HG03196 (cell line): ENCODE measurements at regions not wholly inside any gene's neighbourhood (a gene's known extent, or its start where the extent isn't known, plus 50 kb on each side); places are given as distances from the start of the nearest gene placed in this dataset.
"Not testable (repeated sequence)": the region's sequence is repeated elsewhere in the genome, so short reads cannot be mapped to it uniquely, and the experiment has no call there.

Source experiments
- ATAC-seq: cut with Tn5 transposase; IDR thresholded peaks from one replicate; pipeline ENCODE4 v1.9.1; 2021; ENCODE audit not compliant: unreplicated experiment

DNA sequence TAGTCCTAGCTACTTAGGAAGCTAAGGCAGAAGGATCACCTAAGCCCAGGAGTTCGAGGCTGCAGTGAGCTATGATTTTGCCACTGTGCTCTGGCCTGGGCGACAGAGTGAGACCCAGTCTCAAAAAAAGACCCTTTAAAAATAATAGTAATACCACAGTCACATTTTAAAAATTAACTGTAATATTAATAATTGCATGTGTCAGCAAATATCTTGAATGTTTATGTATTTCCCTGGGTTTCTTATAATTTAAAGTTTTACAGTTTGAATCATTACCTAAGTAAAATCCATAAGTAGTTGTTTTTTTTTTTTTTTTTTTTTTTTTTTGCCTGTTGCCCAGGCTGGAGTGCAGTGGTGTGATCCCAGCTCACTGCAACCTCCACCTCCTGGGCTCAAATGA lies 69.2 kb downstream of the LYZL2 start:
- no peak for ATAC-seq

DNA sequence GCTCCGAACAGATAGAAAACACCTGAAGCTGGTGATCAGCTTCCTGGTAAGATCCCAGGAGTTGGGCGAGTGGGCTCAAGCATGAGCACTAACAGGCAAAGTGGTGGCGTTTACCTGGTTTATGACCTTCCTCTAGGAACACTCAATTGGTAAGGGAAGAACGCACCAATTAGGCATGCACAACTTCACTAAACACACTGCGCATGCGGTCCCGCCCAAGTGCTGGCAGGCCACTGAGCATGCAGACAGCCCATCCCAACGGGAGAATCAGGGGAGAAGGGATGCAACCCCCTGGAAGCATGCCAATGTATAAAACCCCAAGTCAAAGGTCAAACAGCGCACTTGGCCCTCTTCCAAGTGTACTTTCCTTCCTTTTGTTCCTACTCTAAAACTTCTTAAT lies 70.4 kb downstream of the LYZL2 start:
- no peak for ATAC-seq

DNA sequence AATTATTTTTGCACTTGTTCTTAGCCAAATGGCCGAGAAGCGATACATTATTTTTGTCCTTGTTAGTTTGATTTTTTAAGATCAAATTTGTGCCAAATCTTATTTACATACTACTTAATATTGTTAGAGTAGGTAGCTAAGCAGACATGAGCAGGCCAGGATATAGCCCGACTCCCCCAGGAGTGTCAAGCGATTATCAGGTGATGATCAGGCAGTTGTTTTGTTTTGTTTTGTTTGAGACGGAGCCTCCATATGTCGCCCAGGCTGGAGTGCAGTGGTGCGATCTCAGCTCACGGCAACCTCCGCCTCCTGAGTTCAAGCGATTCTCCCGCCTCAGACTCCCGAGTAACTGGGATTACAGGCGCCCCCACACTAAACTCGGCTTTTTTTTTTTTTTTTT lies 71.1 kb downstream of the LYZL2 start:
- ATAC-seq, result no peak

DNA sequence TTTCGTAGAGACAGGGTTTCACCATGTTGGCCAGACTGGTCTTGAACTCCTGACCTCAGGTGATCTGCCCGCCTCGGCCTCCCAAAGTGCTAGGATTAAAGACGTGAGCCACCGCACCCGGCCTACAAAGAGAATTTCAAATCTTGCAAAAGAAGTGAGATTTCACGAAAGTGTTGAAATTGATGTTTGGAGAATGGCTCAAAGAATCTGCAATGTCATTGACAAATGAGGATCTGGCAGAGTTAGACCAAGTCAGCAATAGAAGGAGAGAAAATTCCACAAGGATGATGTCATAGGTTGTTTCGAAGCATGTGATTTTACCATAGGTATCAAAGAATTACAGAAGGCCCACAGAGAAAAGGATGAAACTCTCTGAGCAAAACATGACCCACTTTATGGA lies 71.7 kb downstream of the LYZL2 start:
- ATAC-seq, result no peak

DNA sequence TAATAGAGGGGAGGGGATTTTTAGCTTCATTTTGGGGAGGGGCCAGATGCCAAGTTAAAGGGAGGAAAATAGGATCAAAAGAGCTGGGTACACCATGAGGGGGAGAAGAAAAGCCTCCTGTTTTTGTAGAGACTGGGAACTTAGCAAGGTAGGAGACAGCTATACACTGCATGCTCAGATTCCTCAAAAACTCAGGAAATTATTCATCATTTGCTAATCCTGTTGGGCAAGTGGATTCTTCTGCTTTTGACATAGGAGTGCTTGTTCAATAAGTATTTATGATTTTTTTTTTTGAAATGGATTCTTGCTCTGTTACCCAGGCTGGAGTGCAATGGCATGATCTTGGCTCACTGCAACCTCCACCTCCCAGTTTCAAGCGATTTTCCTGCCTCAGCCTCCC lies 73.4 kb downstream of the LYZL2 start:
- ATAC-seq, result no peak

DNA sequence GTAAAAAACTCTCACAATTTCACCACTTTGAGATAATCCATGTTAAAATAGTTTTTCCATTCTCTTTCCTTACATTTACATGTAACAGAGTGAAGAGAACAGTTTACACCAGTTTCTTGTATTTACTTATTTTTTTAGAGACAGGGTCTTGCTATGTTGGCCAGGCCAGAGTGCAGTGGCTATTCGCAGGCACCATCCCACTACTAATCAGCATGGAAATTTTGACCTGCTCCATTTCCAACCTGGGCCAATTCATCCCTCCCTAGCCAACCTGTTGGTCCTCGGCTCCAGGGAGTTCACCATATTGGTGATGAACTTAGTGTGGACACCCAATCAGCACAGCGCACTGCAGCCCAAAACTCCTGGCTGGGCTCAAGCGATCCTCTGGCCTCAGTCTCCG lies 74.1 kb downstream of the LYZL2 start:
- ATAC-seq, result no peak

DNA sequence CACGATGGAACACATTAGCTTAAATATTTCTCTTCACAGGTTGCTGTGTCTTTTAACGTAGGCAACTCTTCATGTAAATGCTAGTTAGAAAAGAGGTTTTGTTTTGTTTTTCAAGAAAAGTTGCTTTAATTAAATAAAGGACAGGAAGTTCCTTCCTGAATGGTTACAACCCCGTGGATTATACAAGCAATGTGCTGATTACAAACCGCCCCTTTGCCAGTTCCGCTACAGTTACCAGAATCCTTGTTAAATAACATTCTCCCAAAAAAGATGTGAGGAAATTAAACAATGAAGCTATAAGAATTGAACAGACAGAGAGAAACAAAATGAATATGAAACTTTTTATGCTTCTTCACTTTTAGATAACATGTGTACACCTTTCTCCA lies 75.1 kb downstream of the LYZL2 start:
- no peak for ATAC-seq

DNA sequence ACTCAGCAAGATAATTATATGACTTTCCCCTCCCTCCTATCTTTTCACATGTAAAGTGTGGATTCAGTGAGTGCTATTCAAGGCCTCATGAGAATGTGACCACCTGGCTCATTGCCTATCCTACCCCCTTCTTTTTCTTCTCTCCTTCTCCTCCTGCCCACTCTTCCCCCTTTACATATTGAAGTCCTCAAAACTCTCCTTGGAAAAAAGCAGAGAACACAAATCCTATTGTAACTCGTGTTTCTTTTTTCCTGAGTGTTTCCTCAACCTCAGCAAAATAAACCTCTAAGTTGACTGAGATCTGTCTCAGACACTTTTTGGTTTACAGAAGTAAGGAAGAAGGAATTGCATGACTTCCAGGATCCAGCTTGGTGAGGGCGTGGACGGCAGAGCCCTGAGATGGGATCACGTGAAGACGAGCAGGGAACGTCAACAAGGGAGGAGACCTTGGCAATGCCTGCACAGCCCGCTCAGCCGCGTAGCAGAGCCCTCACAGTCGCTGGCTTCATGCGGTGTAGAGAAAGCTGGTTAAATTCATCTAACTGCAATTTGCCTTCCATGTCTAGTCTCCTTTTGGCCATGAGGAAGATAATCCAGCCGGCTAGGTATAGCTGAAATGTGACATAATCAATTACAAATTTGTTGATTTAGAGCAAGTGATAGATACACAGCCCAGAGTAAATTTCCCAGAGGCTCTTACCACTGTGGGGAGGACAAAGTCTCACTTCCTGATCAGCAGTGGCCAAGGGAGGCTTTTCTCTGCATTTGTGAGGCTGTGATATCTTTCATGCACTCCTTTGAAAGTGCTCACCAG lies 75.7 kb downstream of the LYZL2 start:
- ATAC-seq, result no peak

DNA sequence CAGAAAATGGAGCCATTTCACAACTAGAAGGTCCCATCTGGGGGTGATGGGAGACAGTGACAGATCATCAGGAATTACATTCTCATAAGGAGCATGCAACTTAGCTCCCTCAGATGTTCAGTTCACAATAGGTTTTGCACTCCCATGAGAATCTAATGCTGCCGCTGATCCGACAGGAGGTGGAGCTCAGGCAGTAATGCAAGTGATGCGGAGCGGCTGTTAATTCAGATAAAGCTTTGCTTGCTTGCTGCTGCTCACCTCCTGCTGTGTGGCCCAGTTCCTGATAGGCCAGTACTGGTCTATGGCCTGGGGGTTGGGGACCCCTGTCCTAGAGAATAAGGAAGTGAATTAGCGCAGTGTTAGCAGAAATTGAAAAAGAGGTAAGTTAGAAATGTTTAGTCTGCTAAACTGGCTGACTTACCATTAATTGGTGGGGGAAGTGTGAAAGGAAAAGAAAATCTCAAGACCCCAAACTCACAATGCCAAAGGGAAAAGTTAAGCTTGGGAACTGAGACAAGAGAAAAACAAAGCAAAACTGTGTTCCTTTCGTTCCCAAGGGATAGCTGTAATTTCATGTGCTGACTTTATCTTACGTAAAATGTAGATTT lies 76.4 kb downstream of the LYZL2 start:
- ATAC-seq, result no peak

DNA sequence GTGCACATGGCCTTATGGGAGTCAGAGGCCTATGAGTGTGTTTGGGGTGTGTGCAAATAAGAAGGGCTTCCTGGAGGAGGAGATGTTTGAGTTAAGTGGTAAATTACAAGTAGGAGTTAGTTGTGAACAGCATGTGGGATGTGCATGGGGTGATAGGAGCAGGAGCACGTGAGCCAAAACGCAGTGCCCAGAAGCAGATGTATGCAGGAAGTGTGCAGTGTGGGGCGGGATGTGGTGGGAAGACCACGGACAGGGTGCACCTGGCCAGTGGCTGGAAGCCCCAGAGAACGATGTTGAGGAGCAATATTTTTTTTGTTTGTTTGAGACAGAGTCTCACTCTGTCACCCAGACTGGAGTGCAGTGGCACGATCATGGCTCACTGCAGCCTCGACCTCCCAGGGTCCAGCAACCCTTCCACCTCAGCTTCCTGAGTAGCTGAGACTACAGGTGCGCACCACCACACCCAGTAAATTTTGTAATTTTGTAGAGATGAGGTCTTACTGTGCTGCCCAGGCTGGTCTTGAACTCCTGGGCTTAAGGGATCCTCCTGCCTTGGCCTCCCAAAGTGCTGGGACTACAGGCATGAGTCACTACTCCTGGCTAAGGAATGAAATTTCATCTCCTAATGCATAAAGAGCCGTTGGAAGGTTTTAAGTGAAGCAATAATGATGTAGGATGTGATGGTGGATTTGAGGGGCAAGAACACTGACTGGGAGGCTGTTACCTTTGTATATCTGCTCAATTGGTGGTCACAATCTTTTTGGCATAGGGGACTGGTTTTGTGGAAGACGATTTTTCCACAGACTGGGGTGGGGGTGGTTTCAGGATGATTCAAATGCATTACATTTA lies 78.4 kb downstream of the LYZL2 start:
- no peak for ATAC-seq

DNA sequence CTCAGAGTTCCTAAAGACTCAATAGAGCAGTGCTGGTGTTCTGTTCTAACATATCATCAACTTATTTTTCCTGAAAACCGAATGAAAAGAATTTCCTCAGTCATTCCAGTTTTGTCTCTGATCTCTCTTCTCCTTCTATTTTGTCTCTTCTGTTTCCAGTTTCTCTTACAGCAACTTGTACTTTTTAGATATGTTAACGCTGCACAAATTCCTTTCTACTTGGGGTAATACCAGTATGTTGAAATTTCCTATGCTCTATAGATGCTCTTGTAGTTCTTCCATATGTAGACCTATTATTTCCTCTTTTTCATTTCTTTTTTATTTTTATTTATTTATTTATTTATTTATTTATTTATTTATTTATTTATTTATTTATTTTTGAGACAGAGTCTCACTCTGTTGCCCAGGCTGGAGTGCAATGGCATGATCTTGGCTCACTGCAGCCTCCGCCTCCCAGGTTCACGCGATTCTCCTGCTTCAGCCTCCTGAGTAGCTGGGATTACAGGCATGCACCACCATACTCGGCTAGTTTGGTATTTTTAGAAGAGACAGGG lies 80.3 kb downstream of the LYZL2 start:
- ATAC-seq, result not testable (repeated sequence)

DNA sequence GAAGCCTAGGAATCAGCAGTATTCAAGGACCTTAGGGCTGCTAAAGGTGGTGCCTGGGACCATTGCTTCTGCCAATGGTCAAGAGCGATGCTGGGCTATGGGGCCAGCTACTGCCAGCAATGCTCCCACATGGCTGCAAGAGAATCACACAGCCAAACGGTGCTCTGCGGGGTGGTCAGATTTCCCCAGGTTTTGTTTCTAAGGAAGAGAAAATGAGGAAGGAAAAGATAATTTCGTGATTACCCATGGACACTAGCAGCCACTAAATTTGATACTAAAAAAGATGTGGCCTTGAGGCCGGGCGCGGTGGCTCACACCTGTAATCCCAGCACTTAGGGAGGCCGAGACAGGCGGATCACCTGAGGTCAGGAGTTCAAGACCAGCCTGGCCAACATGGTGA lies 83.0 kb downstream of the LYZL2 start:
- ATAC-seq, result no peak

DNA sequence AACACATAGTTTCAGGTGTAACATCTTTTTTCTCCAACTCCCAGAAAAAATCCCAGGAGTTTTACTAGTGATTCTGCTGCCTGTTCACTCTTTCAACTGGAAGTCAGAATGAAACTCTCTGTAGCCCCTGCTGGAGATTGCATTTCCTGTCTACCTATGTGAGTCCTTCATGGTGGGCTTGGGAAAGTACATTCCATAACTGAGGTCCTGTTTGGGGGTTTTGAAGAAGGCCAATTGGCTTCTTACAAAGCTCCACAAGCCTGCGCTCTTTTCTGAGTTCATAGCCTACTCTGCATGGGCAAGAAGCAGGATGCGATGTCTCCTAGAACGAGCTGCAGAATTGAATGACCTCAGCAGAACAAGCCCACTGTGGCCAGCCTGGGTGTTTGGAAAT lies 86.7 kb downstream of the LYZL2 start:
- ATAC-seq, result no peak

DNA sequence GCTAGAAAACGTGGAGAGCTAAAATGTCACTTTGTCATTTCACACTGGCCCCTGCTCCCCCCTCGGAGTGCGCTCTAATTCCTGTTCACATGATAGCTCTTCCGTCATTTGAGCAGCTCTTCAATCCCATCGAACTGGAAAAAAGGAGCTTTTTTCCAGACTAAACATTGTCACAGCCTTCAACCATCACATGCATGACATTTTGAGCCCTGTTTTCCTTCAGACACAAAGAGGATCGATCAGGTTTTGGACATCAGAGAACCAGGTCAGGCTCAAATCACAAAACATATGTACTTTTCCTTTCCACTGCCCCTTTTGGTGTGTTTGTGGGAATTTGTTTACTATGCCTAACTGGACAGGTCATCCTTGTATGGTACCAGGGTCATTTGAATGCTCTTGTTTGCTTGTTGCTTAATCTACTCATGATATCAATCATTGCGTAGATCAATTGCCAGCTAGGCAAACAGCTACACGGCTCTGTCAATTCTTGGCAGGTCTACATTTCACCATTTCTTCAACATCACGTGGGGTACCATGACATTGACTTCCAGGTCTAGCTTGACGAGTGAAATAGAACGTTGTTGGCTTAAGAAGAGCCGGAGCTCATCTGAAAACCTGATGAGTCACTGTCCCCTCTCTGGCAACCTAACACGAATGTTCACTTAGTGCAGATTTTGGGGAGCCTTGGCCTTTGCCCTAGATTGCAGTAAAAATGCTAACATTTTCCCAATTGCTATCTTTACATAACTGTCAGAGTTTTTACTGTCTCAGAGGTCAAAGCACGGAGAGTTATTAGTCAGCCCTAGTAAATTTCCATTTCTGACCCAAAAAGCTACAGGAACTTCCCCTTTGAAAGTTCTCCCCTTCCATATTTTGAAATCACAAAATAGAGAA lies 87.3 kb downstream of the LYZL2 start:
- no peak for ATAC-seq

DNA sequence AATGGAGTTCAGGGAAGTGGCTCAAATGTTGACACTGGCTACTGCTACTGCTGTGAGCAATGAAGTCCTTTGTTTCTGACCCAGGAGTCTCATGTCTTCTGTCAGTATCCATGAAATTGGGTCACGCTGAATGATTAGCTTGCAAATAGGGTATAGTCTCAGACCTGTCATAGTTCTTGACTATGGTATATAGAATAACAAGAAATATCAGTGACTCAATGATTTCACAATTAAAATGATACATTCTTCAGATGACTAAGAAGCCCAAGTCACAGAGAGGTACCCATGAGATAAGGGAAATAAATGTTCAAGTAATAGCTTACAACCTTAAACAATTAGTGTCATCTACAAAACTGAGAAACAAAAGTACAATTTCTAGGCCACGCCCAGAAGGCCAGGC lies 89.3 kb downstream of the LYZL2 start:
- no peak for ATAC-seq

DNA sequence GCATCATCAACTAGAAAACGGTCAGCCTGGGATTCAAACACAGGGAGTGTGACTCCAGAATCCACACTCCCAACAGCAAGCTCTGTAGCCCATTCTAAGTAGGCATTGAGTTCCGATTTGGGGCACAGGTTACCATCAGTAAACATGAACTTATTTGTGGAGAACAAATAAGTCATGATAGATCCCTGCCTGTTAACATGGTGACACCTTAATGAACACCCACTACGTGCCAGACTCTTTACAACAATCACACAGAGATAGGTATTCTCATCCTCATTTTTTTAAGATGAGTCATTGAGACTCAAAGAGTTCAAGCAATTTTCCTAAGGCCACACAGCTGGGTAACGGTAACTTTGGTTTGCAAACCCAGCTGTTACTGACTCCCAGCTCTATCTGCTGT lies 91.5 kb downstream of the LYZL2 start:
- ATAC-seq, result no peak

DNA sequence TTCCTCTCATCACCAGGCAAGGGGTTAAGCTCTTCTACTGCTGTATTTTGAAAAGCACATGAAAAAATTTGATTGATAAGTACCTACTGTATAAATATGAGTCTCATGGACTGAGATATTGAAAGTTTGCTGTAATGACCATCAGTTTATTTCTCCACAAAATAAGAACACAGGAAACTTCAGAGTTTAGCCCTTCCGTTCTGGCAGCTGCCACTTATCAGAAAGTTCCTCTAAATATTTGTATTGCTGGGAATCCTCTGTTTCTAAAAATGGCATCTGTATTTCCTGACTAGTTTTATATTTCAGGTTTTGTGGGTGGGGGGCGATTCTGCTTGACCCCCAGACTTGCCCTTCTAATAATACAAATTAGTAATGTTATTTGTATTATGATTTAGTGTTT lies 92.0 kb downstream of the LYZL2 start:
- no peak for ATAC-seq

DNA sequence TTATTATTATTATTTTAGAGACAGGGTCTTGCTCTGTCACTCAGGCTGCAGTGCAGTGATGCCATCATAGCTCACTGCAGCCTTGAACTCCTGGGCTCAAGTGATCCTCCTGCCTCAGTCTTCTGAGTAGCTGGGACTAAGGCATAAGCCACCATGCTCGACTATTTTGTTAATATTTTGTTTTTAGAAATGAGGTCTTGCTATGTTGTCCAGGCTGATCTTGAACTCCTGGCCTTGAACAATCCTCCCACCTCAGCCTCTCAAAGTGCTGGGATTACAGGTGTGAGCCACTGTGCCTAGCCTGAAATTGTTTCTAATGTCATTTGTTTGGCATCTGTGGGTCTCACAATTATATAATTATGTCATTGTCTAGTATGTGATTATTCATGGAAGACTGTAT lies 92.4 kb downstream of the LYZL2 start:
- ATAC-seq, result not testable (repeated sequence)

DNA sequence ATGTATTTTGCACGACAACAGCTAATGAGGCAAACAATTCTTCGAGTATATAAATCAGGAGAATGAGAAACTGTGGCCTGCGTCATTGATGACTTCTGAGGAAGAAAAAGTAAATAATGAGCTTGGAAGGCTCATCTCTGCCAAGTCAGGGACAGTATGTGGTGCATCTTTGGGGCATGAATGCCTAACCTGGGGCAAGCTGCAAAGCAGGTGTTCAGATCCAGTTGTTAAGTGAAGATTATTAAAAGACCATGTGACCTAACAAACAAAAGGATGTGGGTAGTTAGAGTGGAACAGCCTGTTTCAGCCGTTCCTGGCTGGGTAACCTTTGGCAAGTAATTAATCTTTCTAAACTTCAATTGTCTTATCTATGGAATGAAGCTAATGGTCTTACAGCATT lies 93.0 kb downstream of the LYZL2 start:
- no peak for ATAC-seq

DNA sequence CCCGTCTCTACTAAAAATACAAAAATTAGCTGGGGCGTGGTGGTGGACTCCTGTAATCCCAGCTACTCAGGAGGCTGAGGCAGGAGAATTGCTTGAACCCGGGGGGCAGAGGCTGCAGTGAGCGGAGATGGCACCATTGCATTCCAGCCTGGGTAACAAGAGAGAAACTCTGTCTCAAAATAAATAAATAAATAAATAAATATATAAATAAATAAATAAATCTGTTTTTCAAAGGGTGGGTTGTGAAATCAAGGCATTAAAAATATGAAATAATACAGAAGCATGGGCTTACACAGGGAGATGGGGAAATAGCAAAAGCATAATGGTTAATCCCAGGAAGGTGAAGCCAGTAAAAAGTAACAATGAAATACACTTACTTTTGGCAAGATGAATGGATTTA lies 93.9 kb downstream of the LYZL2 start:
- ATAC-seq, result no peak
